Dermis blood vessel endothelial cell (primary cell): ENCODE measurements at regions not wholly inside any gene's neighbourhood (a gene's known extent, or its start where the extent isn't known, plus 50 kb on each side); places are given as distances from the start of the nearest gene placed in this dataset.
A peak's percentile ranks its signal among the peaks of the same experiment; 100 is the strongest.
"Not testable (repeated sequence)": the region's sequence is repeated elsewhere in the genome, so short reads cannot be mapped to it uniquely, and the experiment has no call there.

Experiments used
- DNase-seq: peaks from one replicate; pipeline ENCODE4 v3.0.0; 2010

GRCh38 chr18:29838556-29838955 is 1204.0 kb downstream of the DSC3 start:
- DNase-seq = no peak

GRCh38 chr18:29823671-29824070 is 1218.9 kb downstream of the DSC3 start:
- no peak for DNase-seq

DNA sequence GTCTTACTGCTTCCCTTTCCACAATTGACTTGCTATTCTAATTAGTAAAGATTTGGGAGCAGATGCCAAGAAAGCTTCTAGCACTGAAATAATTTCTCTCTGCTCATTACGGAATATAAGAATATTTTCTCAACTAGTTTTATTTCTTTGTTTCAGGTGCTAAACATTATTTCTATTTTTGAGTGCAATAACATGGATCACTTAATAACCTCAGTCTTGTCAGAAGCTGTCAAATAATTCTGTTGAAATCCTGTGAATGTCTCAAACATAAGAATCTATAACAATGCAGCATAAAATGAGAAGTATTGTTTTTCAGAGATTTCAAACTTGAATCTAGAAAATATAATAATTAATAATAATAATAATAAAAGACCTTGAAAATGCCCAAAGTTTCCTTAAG is 1221.0 kb downstream of the DSC3 start:
- DNase-seq = no peak

DNA sequence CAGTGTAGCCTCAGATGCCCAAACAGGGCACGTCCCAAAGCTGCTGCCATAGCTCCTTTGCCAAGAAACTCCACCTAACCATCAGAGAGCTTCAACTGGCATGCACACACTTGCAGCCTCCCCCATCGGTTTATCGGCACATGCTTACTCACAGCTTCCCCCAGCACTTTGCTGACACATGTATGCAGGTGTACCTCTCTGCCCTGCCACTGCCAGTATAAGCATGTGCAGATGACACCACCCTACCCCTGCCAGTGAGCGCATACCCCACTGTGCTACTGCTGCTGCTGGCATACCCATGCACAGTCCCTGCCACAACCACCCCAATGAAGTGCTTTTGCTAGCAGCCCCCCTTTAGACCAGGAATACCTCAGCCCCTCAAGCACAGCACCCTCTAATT is 1231.0 kb downstream of the DSC3 start:
- no peak for DNase-seq

- DNase-seq = no peak
Measured at GRCh38 chr18:29780816-29781215, 1261.7 kb downstream of the DSC3 start.

- no peak for DNase-seq
Measured at GRCh38 chr18:29779096-29779495, 1263.4 kb downstream of the DSC3 start.

GRCh38 chr18:29753379-29753778 is 1289.2 kb downstream of the DSC3 start:
- DNase-seq = no peak

- no peak for DNase-seq
Measured at GRCh38 chr18:29749704-29750103, 1292.8 kb downstream of the DSC3 start.

DNA sequence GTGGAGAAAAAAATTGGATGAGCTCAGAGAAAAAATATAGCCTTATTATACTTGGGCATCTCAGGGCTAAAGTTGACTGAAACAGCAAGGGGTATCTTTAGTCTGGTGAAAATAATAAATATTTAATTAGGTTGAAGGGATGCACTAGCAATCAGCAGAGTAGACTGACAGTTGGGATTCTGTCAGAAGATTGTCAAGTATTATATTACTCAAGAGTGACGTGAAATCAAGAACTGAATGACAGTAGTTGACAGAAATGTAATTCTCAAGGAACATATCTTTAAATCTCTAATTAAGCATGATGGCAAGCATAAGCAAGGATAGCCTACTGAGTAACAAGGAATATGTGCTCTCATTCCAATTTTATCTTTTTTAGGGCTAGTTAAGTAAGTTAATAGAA is 1301.1 kb downstream of the DSC3 start:
- no peak for DNase-seq

- DNase-seq = no peak
Measured at GRCh38 chr18:29737620-29738019, 1304.9 kb downstream of the DSC3 start.

DNA sequence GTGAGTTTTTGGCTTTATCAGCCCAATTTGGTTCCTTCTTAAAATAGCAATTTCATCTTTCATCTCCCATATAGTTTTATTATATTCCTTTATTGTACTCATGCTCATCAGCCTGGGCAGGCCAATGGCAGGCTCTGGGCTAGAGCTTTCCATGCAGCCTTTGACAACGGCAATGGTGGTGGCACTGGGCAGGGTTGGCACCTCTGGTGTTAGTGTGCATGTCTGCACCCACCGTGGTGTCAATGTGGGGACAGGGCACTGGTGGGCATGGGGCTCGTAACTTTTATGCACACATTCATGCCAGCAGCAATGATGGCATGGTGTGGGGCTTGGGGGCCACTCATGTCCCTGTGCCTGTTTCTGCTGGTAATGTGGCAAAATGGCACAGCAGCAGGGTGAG is 1305.4 kb downstream of the DSC3 start:
- DNase-seq = no peak

DNA sequence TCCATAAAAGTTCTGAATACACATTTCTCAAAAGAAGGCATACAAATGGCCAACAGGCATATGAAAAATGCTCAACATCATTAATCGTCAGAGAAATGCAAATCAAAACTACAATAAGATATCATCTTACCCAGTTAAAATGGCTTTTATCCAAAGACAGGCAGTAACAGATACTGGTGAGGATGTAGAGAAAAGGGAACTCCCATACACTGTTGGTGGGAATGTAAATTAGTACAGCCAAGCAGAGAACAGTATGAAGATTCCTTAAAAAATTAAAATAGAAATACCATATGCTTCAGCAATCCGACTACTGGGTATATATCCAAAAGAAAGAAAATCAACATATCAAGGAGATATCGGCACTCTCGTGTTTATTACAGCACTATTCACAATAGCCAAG is 1312.5 kb downstream of the DSC3 start:
- no peak for DNase-seq

DNA sequence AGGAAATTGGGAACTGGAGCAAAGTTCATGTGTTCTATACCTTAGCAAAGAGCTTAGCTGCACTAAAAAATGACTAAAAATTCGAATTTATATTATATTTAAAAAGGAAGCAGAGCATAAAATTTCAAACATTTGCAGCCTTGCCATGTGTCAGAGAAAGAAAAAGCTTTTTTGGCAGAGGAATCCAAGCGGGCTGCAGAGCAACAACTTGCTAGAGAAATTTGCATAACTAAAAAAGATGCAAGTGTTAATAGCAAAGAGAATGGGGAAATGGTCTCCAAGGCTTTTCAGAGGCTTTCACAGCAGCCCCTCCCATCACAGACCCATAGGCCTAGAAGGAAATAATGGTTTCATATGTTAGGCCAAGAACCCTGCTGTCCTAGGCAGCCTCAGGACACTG is 1315.9 kb downstream of the DSC3 start:
- DNase-seq = no peak

DNA sequence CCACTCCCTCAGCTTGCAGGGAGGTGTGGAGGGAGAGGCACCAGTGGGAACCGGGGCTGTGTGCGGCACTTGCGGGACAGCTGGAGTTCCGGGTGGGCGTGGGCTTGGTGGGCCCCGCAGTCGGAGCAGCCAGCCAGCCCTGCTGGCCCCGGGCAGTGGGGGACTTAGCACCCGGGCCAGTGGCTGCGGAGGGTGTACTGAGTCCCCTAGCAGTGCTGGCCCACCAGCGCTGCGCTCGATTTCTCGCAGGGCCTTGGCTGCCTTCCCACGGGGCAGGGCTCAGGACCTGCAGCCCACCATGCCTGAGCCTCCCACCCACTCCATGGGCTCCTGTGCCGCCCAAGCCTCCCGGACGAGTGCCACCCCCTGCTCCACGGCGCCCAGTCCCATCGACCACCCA is 1319.1 kb downstream of the DSC3 start:
- DNase-seq = not testable (repeated sequence)

DNA sequence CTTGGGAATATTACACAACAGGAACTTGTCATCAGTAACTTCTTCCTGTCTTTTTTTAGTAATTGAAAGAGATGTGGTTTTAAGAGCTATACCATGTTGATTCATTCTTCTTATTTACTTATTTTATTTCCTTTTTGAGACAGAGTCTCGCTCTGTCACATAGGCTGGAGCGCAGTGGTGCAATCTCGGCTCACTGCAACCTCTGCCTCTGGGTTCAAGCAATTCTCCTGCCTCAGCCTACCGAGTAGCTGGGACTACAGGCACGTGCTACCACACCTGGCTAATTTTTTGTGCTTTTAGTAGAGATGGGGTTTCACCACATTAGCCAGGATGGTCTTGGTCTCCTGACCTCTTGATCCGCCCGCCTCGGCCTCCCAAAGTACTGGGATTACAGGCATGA is 1326.6 kb downstream of the DSC3 start:
- not testable (repeated sequence) for DNase-seq

DNA sequence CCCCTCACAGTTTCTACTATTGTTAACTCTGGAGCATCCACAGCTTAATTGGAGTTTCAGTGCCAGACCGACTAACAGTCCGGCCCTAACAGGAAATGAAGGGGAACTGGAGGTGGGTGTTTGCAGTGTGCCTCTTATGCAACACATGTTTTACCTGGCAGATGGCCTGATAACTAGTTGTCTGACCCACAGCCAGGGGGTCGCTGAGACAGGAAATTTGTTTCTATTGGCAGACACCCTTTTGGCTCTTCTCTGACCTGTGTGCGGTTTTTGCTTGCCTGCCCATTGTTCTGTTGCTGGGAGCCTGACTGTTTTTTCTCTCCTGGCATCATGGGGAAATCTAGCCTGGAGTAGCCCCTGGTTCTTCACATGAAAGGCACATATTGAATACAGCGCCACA is 1329.8 kb downstream of the DSC3 start:
- DNase-seq = peak; percentile 90

DNA sequence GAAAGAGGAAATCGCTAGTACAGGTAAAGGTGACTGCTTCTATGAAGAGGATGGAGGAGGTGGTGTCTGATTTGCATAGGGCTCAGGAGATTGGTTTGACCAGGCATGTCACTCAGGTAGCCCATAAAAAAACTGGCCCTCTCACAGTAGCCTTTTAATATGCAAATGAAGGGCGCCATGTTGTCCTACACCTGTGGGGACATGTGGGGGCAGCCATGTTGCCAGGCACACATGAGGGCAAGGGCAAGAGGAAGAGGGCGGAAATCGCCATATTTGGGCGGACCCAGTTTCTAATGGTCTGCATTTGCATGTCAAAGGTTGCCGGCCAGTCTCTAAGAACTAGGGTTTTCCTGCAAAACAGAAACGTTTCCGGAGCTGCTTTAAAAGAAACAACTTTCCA is 1330.6 kb downstream of the DSC3 start:
- no peak for DNase-seq

DNA sequence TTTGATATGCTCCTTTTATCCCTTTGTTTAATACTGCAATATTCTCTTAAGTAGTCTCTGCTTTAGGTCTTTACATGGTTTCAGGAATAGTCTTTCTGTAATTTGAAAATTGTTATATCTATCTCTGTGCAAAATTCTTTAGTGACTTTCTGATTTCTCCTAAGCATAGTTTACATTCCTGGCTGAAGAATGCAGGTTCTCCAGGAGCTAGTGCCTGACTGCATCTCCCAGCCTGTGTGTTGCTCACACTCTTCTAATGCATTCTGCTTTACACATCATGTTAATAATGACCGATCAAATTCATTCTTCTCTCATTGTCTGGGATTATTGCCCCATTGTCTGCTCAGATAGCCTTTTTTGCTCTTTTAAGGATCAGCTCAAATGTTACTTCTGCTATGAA is 1349.2 kb downstream of the DSC3 start:
- DNase-seq = no peak

DNA sequence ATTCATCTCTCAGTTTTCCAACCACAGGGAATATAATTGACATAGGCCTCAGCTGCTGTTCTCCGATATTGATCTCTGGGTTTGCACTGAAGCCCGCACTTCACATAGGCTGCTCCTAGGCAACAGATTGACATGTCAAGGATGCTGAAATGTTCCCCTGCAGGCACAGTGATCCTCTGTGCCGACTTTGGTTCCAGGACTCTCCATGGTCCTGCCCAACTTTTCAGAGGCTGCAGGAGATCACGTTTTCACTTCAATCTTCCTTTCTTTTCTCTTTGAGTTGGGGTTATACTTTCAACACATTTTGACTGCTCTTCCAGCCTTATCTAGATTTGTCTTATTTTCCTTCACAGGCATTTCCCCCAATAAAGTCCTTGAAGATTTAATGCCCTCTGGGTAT is 1361.0 kb downstream of the DSC3 start:
- no peak for DNase-seq

GRCh38 chr18:29664278-29665036 is 1378.1 kb downstream of the DSC3 start:
- DNase-seq = no peak

GRCh38 chr18:29661924-29662323 is 1380.6 kb downstream of the DSC3 start:
- no peak for DNase-seq

DNA sequence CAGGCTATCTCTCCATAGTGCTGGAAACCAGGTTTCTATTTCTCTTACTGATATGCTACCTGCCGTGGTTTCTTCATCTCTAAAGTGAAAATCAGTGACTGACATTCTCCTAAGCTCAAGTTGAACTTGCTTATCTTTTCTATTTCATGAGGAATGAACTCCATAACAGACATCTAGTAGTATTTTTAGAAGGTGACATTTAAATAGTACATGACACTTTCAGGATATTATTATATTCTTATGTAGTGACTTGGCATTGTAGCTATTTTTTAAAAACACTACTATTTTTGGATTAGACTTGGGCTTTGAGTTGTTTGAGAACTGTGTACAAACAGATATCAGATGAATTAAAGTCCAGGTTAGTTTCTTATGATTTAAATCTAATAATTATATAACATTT is 1381.8 kb downstream of the DSC3 start:
- DNase-seq = no peak

GRCh38 chr18:29653671-29654215 is 1388.8 kb downstream of the DSC3 start:
- DNase-seq = no peak

GRCh38 chr18:29652797-29653196 is 1389.7 kb downstream of the DSC3 start:
- DNase-seq = no peak

GRCh38 chr18:29651122-29651680 is 1391.3 kb downstream of the DSC3 start:
- DNase-seq = no peak
